ENCODE measurements at regions not wholly inside any gene's neighbourhood (a gene's known extent, or its start where the extent isn't known, plus 50 kb on each side); places are given as distances from the start of the nearest gene placed in this dataset.
"Not testable (repeated sequence)": the region's sequence is repeated elsewhere in the genome, so short reads cannot be mapped to it uniquely, and the experiment has no call there.

DNA sequence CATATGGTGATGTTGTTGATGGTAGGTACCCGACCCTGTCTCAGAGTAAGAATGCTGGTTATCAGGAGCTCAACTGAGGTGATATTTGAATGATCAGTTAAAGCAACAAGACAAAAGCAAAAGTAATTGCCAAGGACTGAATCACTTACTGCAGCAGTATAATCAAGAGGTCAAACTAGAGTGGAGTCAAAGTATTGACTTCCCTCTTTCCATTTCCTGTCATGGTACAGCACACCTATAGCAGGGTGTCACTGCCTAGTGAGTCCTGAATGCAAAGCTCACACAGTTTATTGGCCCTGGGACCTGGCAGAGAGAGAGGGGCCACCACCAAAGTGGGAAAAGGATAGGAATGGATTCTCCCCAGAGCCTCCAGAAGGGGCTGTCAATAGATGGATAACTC lies 886.1 kb upstream of the SORCS1 start:
- H3K4me3 ChIP-seq (ENCODE audit: low read depth in 1 of 2, low read length in 2 of 2), result no peak overlapping the region
- no peak overlapping the region for H3K9ac ChIP-seq (ENCODE audit: low read length)

DNA sequence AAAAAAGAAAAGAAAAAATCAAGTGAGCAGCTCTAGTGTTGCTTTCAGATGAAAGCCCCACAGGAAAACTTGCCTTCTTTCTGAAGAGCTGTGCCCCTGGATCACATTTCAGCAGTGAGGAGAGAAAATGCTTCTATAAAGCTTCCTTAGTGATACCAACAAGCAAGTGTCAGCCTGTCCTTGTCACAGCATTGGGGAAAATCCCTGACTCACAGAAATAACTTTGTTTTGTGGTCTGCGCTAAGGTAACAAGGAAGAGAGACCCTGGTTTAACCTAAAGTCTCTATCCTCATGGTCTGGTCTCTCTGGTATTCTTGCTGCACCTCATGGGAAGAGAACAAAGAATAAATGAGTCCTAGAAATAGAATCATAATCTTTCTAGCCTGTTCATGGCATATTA lies 885.2 kb upstream of the SORCS1 start:
- Histone ChIP-seq H3K27me3 (ENCODE audit: control insufficient read depth in 1 of 2, insufficient read depth in 2 of 2, low read length in 2 of 2) (no peaks in the 10 kb centered on the region), H3K4me3 (ENCODE audit: low read depth in 1 of 2, low read length in 2 of 2) (no peak overlapping the region), H3K9ac (ENCODE audit: low read length) (no peak overlapping the region), H3K36me3 (ENCODE audit: insufficient read depth, low read length) (no peaks in the 10 kb centered on the region), H3K4me1 (ENCODE audit: insufficient read depth, low read length) (no peaks in the 10 kb centered on the region), H3K9me3 (ENCODE audit: low read length) (no peaks in the 10 kb centered on the region), H3K27ac (ENCODE audit: low read depth, low read length) (no peak overlapping the region)

More for the DNA sequence above, 886.1 kb upstream of the SORCS1 start:
- H3K9me3 ChIP-seq (ENCODE audit: low read length), result no peaks in the 10 kb centered on the region
- H3K36me3 ChIP-seq (ENCODE audit: insufficient read depth, low read length), result no peaks in the 10 kb centered on the region
- H3K4me1 ChIP-seq (ENCODE audit: insufficient read depth, low read length), result no peaks in the 10 kb centered on the region
- H3K27ac ChIP-seq (ENCODE audit: low read depth, low read length), result no peak overlapping the region
- no peaks in the 10 kb centered on the region for H3K27me3 ChIP-seq (ENCODE audit: control insufficient read depth in 1 of 2, insufficient read depth in 2 of 2, low read length in 2 of 2)

DNA sequence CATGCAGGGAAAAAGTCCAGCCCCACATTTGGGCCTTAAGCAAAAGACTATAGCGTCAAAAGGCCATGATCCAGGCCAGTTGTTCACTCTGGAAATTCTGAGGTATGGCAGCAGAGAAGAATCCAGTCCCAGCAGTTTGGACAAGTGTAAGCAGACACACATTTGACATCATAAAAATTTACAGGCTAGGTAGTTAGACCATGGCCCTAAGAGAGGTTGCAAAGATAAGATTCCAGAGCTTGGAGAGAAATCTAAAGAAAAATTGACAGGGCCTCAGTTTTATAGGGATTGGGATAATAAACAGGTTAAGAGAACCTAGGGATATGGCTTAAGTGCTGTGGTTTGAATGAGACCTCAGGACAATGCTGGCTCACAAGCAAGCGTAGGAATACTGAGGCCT lies 884.4 kb upstream of the SORCS1 start:
- no peak overlapping the region for H3K27ac ChIP-seq (ENCODE audit: low read depth, low read length)
- H3K4me3 ChIP-seq (ENCODE audit: low read depth in 1 of 2, low read length in 2 of 2), result no peak overlapping the region
- no peaks in the 10 kb centered on the region for H3K27me3 ChIP-seq (ENCODE audit: control insufficient read depth in 1 of 2, insufficient read depth in 2 of 2, low read length in 2 of 2)
- H3K4me1 ChIP-seq (ENCODE audit: insufficient read depth, low read length), result no peaks in the 10 kb centered on the region
- no peaks in the 10 kb centered on the region for H3K9me3 ChIP-seq (ENCODE audit: low read length)
- H3K36me3 ChIP-seq (ENCODE audit: insufficient read depth, low read length), result no peaks in the 10 kb centered on the region
- H3K9ac ChIP-seq (ENCODE audit: low read length), result no peak overlapping the region

DNA sequence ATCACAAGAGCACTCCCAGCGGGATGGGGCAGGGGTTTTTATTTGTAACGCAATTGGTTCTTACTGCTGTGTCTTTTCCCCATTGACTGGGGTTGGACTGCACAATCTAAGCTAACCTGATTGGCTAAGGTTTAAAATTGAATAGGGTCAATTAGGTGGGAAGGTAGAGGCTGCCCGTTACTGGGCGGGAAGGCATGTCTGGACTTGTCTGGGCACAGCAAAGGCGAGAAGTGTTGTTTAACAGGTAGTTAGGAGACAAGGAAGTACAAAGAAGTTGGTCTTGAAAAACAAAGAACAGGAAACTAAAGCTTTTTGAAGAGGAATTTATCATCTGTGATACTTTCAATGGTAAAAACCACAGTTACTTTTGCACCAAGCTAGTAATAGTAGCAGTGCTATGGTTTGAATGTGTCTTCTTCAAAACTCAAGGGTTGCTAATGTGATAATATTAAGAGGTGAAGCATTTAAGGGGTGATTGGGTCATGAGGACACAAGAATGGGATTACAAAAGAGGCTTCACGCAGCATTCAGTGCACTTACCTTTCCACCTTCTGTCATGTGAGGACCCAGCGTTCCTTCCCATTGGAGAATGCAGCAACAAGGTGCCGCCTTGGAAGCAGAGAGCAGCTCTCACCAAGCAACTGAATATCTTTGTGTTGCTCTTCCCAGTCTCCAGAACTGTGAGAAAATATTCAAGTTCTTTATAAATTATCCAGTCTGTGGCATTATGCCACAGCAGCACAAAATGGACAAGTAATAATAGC lies 875.5 kb upstream of the SORCS1 start:
- Histone ChIP-seq H3K4me3 (ENCODE audit: low read depth in 1 of 2, low read length in 2 of 2) (no peak overlapping the region), H3K9me3 (ENCODE audit: low read length) (no peaks in the 10 kb centered on the region), H3K27me3 (ENCODE audit: control insufficient read depth in 1 of 2, insufficient read depth in 2 of 2, low read length in 2 of 2) (no peaks in the 10 kb centered on the region), H3K9ac (ENCODE audit: low read length) (no peak overlapping the region), H3K36me3 (ENCODE audit: insufficient read depth, low read length) (no peaks in the 10 kb centered on the region), H3K4me1 (ENCODE audit: insufficient read depth, low read length) (no peaks in the 10 kb centered on the region), H3K27ac (ENCODE audit: low read depth, low read length) (no peak overlapping the region)

DNA sequence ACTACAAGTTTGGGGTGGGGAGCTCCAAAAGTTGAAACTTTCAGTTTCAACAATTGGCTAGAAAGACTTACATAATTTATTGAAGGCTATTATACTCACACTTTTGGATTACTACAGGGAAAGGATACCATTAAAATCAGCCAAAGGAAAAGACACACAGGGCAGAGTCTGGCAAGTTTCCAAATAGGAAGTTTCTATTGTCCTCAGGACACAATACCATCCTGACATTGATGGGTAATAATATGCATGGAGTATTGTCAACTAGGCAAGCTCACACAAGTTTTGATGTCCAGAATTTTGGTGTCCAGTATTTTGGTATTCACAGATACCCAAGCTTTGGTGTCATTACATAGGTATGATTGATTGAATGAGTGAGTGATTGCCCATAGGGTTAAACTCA lies 872.6 kb upstream of the SORCS1 start:
- H3K27me3 ChIP-seq (ENCODE audit: control insufficient read depth in 1 of 2, insufficient read depth in 2 of 2, low read length in 2 of 2), result no peaks in the 10 kb centered on the region
- no peaks in the 10 kb centered on the region for H3K9me3 ChIP-seq (ENCODE audit: low read length)
- H3K27ac ChIP-seq (ENCODE audit: low read depth, low read length), result no peak overlapping the region
- no peak overlapping the region for H3K9ac ChIP-seq (ENCODE audit: low read length)
- no peak overlapping the region for H3K4me3 ChIP-seq (ENCODE audit: low read depth in 1 of 2, low read length in 2 of 2)
- H3K4me1 ChIP-seq (ENCODE audit: insufficient read depth, low read length), result no peaks in the 10 kb centered on the region
- H3K36me3 ChIP-seq (ENCODE audit: insufficient read depth, low read length), result no peaks in the 10 kb centered on the region

DNA sequence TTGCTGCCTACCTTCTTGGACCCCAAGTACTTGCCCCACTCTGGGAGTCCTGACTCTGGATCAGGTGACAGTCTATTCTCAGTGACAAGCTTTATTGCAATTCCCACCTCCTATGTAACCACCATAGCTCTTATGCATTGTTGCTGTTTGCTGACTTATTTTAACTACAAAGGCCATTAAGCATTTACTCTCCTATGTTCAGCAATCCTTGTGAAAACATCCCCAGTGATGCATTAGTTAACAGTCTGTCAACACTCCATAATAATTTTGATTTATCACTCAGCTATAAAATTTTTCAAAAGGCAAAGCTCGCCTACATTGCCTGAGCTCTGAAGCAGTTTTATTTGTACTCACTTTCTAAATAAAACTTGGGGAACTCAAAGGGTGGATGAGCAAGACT lies 871.8 kb upstream of the SORCS1 start:
- H3K36me3 ChIP-seq (ENCODE audit: insufficient read depth, low read length), result no peaks in the 10 kb centered on the region
- no peaks in the 10 kb centered on the region for H3K9me3 ChIP-seq (ENCODE audit: low read length)
- no peak overlapping the region for H3K9ac ChIP-seq (ENCODE audit: low read length)
- no peak overlapping the region for H3K4me3 ChIP-seq (ENCODE audit: low read depth in 1 of 2, low read length in 2 of 2)
- no peaks in the 10 kb centered on the region for H3K27me3 ChIP-seq (ENCODE audit: control insufficient read depth in 1 of 2, insufficient read depth in 2 of 2, low read length in 2 of 2)
- no peak overlapping the region for H3K27ac ChIP-seq (ENCODE audit: low read depth, low read length)
- no peaks in the 10 kb centered on the region for H3K4me1 ChIP-seq (ENCODE audit: insufficient read depth, low read length)

DNA sequence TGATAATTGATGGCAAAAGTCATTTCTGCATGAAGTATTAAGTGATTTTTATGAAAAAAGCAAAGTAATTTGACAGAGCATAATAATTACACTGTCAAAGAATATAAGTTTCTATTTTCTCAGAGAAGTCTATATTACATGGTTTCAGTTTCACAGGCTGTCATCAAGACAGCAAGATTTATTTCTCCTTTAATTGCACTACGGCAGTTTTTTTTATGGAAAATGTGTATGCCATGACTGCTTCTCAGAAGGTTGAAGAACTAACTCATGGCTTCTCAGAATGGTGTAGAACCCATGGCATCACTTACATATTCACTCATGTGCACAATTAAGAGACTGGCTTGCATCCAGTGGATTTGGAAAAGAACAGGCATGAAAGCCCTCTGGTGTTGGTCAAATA lies 870.3 kb upstream of the SORCS1 start:
- Histone ChIP-seq H3K27ac (ENCODE audit: low read depth, low read length) (no peak overlapping the region), H3K4me1 (ENCODE audit: insufficient read depth, low read length) (no peaks in the 10 kb centered on the region), H3K36me3 (ENCODE audit: insufficient read depth, low read length) (no peaks in the 10 kb centered on the region), H3K4me3 (ENCODE audit: low read depth in 1 of 2, low read length in 2 of 2) (no peak overlapping the region), H3K9me3 (ENCODE audit: low read length) (no peaks in the 10 kb centered on the region), H3K9ac (ENCODE audit: low read length) (no peak overlapping the region), H3K27me3 (ENCODE audit: control insufficient read depth in 1 of 2, insufficient read depth in 2 of 2, low read length in 2 of 2) (no peaks in the 10 kb centered on the region)

DNA sequence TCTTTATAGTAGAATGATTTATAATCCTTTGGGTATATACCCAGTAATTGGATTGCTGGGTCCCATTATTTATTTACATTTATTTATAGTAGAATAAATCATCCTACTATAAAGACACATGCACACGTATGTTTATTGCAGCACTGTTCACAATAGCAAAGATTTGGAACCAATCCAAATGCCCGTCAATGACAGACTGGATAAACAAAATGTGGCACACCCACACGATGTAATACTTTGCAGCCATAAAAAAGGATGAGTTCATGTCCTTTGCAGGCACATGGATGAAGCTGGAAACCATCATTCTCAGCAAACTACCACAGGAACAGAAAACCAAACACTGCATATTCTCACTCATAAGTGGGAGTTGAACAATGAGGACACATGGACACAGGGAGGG lies 869.0 kb upstream of the SORCS1 start:
- not testable (repeated sequence) for H3K27me3 ChIP-seq (ENCODE audit: control insufficient read depth in 1 of 2, insufficient read depth in 2 of 2, low read length in 2 of 2); H3K4me1 ChIP-seq (ENCODE audit: insufficient read depth, low read length); H3K4me3 ChIP-seq (ENCODE audit: low read depth in 1 of 2, low read length in 2 of 2); H3K9me3 ChIP-seq (ENCODE audit: low read length); H3K36me3 ChIP-seq (ENCODE audit: insufficient read depth, low read length); H3K9ac ChIP-seq (ENCODE audit: low read length); H3K27ac ChIP-seq (ENCODE audit: low read depth, low read length)

DNA sequence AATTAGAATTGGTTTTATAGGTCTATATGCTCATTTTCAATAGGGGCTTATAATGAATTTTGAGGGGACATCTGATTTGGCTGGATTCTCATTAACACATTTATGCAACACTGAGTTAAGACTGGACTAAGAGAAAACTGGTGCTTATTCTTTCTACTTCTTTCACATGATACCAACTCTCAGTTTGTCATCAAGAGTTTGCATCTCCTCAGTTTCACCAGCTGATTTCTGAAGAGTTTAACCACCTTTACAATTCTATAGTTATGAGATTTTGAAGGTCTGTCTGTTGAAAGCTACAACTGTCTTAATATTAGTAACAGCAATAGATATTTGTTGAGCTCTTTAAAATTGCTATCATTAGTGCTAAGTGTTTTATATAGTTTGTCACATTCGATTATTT lies 867.0 kb upstream of the SORCS1 start:
- H3K9me3 ChIP-seq (ENCODE audit: low read length), result no peaks in the 10 kb centered on the region
- H3K9ac ChIP-seq (ENCODE audit: low read length), result no peak overlapping the region
- H3K4me1 ChIP-seq (ENCODE audit: insufficient read depth, low read length), result no peaks in the 10 kb centered on the region
- H3K36me3 ChIP-seq (ENCODE audit: insufficient read depth, low read length), result no peaks in the 10 kb centered on the region
- H3K27me3 ChIP-seq (ENCODE audit: control insufficient read depth in 1 of 2, insufficient read depth in 2 of 2, low read length in 2 of 2), result no peaks in the 10 kb centered on the region
- no peak overlapping the region for H3K27ac ChIP-seq (ENCODE audit: low read depth, low read length)
- H3K4me3 ChIP-seq (ENCODE audit: low read depth in 1 of 2, low read length in 2 of 2), result no peak overlapping the region

DNA sequence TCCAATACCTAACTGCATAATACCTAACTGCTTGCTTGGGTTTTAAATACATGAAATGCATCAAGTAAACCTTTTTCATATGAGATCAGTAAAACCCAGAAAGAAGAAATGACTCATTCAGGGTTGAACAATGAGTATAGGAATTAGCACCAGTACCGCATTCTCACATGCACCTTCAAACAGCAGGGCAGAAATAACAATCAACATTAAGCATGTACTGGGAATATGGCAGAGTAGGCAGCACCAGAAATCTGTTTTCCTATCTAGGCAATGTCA lies 850.3 kb upstream of the SORCS1 start:
- H3K27me3 ChIP-seq (ENCODE audit: control insufficient read depth in 1 of 2, insufficient read depth in 2 of 2, low read length in 2 of 2), result no peaks in the 10 kb centered on the region
- no peaks in the 10 kb centered on the region for H3K4me1 ChIP-seq (ENCODE audit: insufficient read depth, low read length)
- no peaks in the 10 kb centered on the region for H3K36me3 ChIP-seq (ENCODE audit: insufficient read depth, low read length)
- no peak overlapping the region for H3K27ac ChIP-seq (ENCODE audit: low read depth, low read length)
- H3K9ac ChIP-seq (ENCODE audit: low read length), result no peak overlapping the region
- no peaks in the 10 kb centered on the region for H3K9me3 ChIP-seq (ENCODE audit: low read length)
- H3K4me3 ChIP-seq (ENCODE audit: low read depth in 1 of 2, low read length in 2 of 2), result no peak overlapping the region

DNA sequence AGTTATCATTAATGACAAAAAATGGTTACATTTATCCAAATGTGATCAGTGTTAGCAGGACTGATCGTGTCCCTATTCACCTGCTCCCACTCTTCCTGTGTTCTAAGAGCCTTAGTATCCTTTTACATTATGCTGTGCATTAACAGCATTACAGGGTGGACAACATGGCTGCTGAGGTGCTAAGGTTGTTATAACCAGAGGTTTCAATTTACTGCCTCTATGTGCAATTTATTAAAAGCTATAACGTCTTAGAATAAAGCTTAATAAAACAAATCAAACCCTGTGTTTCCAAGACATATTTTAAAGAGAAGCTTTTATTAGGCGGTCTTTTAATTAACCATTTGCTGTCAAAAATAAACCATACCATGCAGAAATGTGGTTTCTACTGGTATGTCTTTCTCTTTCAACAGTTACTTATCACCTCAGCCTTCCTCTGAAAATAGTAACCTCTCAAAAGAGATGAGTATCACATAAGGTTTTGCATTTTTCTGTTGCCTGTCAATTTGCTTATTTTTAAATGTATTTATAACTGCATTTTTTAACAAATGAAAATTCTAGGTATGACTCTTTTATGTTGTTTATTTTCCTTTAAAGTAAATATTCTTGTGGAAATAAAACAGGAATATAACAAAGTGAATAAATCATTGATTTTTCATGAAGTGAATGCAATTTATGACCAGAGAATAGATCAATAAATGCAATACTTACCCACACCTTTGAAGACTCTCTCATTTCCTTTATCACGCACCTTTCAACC lies 849.8 kb upstream of the SORCS1 start:
- Histone ChIP-seq H3K27me3 (ENCODE audit: control insufficient read depth in 1 of 2, insufficient read depth in 2 of 2, low read length in 2 of 2) (no peaks in the 10 kb centered on the region), H3K4me1 (ENCODE audit: insufficient read depth, low read length) (no peaks in the 10 kb centered on the region), H3K9me3 (ENCODE audit: low read length) (no peaks in the 10 kb centered on the region), H3K4me3 (ENCODE audit: low read depth in 1 of 2, low read length in 2 of 2) (no peak overlapping the region), H3K9ac (ENCODE audit: low read length) (no peak overlapping the region), H3K27ac (ENCODE audit: low read depth, low read length) (no peak overlapping the region), H3K36me3 (ENCODE audit: insufficient read depth, low read length) (no peaks in the 10 kb centered on the region)

DNA sequence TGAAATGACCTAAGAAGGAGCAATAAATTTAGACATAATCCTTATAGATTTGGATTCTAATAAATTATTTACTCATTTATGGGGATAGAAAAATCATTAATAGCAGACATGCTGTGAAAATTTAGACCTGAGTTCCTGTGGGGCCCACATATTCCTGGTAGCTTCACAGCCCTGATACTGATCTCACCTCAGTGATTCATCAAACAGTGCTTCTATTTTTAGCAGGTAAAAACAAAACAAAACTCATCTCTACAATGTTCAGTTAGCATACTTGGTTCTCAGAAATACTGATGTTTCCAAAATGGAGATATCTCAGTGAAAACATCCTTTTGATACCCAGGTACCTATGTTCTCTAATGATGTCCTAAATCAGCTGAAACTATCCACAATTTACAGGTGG lies 841.1 kb upstream of the SORCS1 start:
- H3K4me3 ChIP-seq (ENCODE audit: low read depth in 1 of 2, low read length in 2 of 2), result no peak overlapping the region

More for the DNA sequence above, 841.1 kb upstream of the SORCS1 start:
- H3K9ac ChIP-seq (ENCODE audit: low read length), result no peak overlapping the region
- H3K36me3 ChIP-seq (ENCODE audit: insufficient read depth, low read length), result no peaks in the 10 kb centered on the region
- H3K4me1 ChIP-seq (ENCODE audit: insufficient read depth, low read length), result no peaks in the 10 kb centered on the region
- H3K27me3 ChIP-seq (ENCODE audit: control insufficient read depth in 1 of 2, insufficient read depth in 2 of 2, low read length in 2 of 2), result no peaks in the 10 kb centered on the region
- H3K27ac ChIP-seq (ENCODE audit: low read depth, low read length), result no peak overlapping the region
- H3K9me3 ChIP-seq (ENCODE audit: low read length), result no peaks in the 10 kb centered on the region

All from muscle layer of colon (tissue), 2 donors.